ENCODE measurements at regions not wholly inside any gene's neighbourhood (a gene's known extent, or its start where the extent isn't known, plus 50 kb on each side); places are given as distances from the start of the nearest gene placed in this dataset.
"Not testable (repeated sequence)": the region's sequence is repeated elsewhere in the genome, so short reads cannot be mapped to it uniquely, and the experiment has no call there.

- DNase-seq, result no peak
- H3K4me1 ChIP-seq (replicated peaks in 1 of 2), result no peaks in the 10 kb centered on the region
- no peaks in the 10 kb centered on the region for H3K27me3 ChIP-seq
- WGBS, 4 donors, result 58 to 72% (median 66%) methylated on average over 3 of the region's 3 CpGs
- H3K36me3 ChIP-seq (replicated peaks in 1 of 2), result no peaks in the 10 kb centered on the region
- no peak overlapping the region for H3K4me3 ChIP-seq
- intact Hi-C loops (cut with DNase I), result no loop called here
- H3K9me3 ChIP-seq (replicated peaks in 1 of 3), result no peaks in the 10 kb centered on the region
- H3K27ac ChIP-seq, result no peak overlapping the region
- TF ChIP-seq CTCF (IDR thresholded peaks at IDR 0.05) (no peak), POLR2A (IDR thresholded peaks at IDR 0.05) (no peak)
Observed at GRCh38 chr9:84072621-84073180, 92.1 kb downstream of the RMI1 start.

- Histone ChIP-seq H3K27ac (no peak overlapping the region), H3K36me3 (replicated peaks in 1 of 2) (no peaks in the 10 kb centered on the region), H3K27me3 (no peaks in the 10 kb centered on the region), H3K9me3 (replicated peaks in 1 of 3) (no peaks in the 10 kb centered on the region), H3K4me3 (no peak overlapping the region), H3K4me1 (replicated peaks in 1 of 2) (no peaks in the 10 kb centered on the region)
- TF ChIP-seq CTCF (IDR thresholded peaks at IDR 0.05), result no peak
- intact Hi-C loops (cut with DNase I), result no loop called here
- no peak for DNase-seq
Observed at GRCh38 chr9:84075004-84075403, 94.4 kb downstream of the RMI1 start.

- Histone ChIP-seq H3K27ac (no peak overlapping the region), H3K36me3 (replicated peaks in 1 of 2) (no peaks in the 10 kb centered on the region), H3K9me3 (replicated peaks in 1 of 3) (no peaks in the 10 kb centered on the region), H3K4me3 (no peak overlapping the region), H3K4me1 (replicated peaks in 1 of 2) (no peaks in the 10 kb centered on the region), H3K27me3 (no peaks in the 10 kb centered on the region)
- 86 to 100% (median 94%) methylated on average over 1 of the region's 1 CpG for WGBS, 4 donors
- no peak for TF ChIP-seq POLR2A (IDR thresholded peaks at IDR 0.05)
- no peak for TF ChIP-seq CTCF (IDR thresholded peaks at IDR 0.05)
- intact Hi-C loops (cut with DNase I), result no loop called here
- DNase-seq, result no peak
Observed at GRCh38 chr9:84076384-84076783, 95.8 kb downstream of the RMI1 start.

- intact Hi-C loops (cut with DNase I), result not testable (repeated sequence)
- WGBS, 4 donors, result 68 to 83% (median 75%) methylated on average over 1 of the region's 1 CpG
Observed at GRCh38 chr9:84077816-84078215, 97.2 kb downstream of the RMI1 start.

GRCh38 chr9:84079994-84080393 is 99.4 kb downstream of the RMI1 start:
- H3K27me3 ChIP-seq, result no peaks in the 10 kb centered on the region
- TF ChIP-seq POLR2A (IDR thresholded peaks at IDR 0.05) (no peak), CTCF (IDR thresholded peaks at IDR 0.05) (no peak)
- no peak overlapping the region for H3K4me3 ChIP-seq
- 46 to 53% (median 49%) methylated on average over 4 of the region's 4 CpGs for WGBS, 4 donors
- DNase-seq, result no peak
- no peaks in the 10 kb centered on the region for H3K36me3 ChIP-seq (replicated peaks in 1 of 2)
- H3K9me3 ChIP-seq (replicated peaks in 1 of 3), result no peaks in the 10 kb centered on the region
- no peak overlapping the region for H3K27ac ChIP-seq
- H3K4me1 ChIP-seq (replicated peaks in 1 of 2), result no peaks in the 10 kb centered on the region
- intact Hi-C loops (cut with DNase I), result no loop called here

More at GRCh38 chr9:84077816-84078215, 97.2 kb downstream of the RMI1 start:
- H3K27me3 ChIP-seq; H3K4me1 ChIP-seq (replicated peaks in 1 of 2); DNase-seq; H3K9me3 ChIP-seq (replicated peaks in 1 of 3); H3K4me3 ChIP-seq; H3K27ac ChIP-seq; H3K36me3 ChIP-seq (replicated peaks in 1 of 2): not testable (repeated sequence)
